ENCODE measurements at regions not wholly inside any gene's neighbourhood (a gene's known extent, or its start where the extent isn't known, plus 50 kb on each side); places are given as distances from the start of the nearest gene placed in this dataset.
"Not testable (repeated sequence)": the region's sequence is repeated elsewhere in the genome, so short reads cannot be mapped to it uniquely, and the experiment has no call there.

GRCh38 chr17:21612123-21613070 is 79.9 kb upstream of the KCNJ18 start:
- CTCF ChIA-PET, POLR2A ChIA-PET: not testable (repeated sequence)

- POLR2A ChIA-PET: no interaction called here
- CTCF ChIA-PET: no interaction called here
Observed at GRCh38 chr17:21613071-21613429, 79.3 kb upstream of the KCNJ18 start.

DNA sequence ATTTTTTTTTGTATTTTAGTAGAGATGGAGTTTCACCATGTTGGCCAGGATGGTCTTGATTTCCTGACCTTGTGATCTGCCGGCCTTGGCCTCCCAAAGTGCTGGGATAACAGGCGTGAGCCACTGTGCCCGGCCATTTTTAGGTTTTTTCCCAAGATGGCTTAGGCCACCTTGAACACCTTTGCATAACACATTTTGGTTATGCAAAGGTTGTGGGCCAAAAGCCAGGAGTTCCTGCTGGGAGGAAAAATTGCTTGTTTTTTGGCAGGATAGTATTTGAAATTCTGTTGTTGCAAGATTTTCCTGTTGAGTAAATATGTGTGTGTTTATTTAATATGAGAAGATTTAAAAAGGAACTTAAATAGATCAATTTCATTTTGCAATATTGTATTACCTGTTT is 65.3 kb upstream of the KCNJ18 start:
- POLR2A ChIA-PET, CTCF ChIA-PET: not testable (repeated sequence)

Data from activated CD8-positive, alpha-beta memory T cell treated with anti-CD3 and anti-CD28 coated beads for 36 hours (primary cell).